ENCODE measurements at regions not wholly inside any gene's neighbourhood (a gene's known extent, or its start where the extent isn't known, plus 50 kb on each side); places are given as distances from the start of the nearest gene placed in this dataset.

DNA sequence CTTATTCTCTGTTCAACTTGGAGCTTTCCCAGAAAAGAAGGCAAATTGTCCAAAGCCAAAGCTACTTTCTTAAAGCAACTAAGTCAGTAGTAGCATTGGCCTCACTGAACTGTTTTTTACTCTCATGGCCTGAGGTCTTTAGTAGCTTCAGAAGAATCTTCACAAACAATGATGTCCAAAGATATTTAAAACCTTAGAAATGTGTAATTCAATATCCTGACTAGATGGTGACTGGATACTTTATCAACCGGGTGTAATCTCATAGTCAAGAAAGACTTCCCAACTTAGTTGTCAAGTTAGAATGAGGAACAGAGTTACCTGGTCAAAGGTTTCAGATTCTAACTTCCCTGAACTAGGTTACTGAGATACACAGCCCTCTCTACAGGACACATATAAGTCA, 226.3 kb upstream of the ARHGEF26 start:
- TF ChIP-seq CTCF (IDR thresholded peaks at IDR 0.05) (no peak), POLR2A (IDR thresholded peaks at IDR 0.05) (no peak)

All from testis (tissue), 2 donors.